ENCODE measurements at regions not wholly inside any gene's neighbourhood (a gene's known extent, or its start where the extent isn't known, plus 50 kb on each side); places are given as distances from the start of the nearest gene placed in this dataset.

- Mint-ChIP-seq H3K9me3 (peaks cover 9 to 12% of the 10 kb centered on the region in 2 donors), H3K4me1 (no peaks in the 10 kb centered on the region), H3K36me3 (peaks cover 7% of the 10 kb centered on the region), H3K27me3 (ENCODE audit: low read depth in 2 of 2) (no peaks in the 10 kb centered on the region), H3K4me3 (no peak overlapping the region), H3K27ac (no peak overlapping the region)
- TF ChIP-seq, protein P1, sequence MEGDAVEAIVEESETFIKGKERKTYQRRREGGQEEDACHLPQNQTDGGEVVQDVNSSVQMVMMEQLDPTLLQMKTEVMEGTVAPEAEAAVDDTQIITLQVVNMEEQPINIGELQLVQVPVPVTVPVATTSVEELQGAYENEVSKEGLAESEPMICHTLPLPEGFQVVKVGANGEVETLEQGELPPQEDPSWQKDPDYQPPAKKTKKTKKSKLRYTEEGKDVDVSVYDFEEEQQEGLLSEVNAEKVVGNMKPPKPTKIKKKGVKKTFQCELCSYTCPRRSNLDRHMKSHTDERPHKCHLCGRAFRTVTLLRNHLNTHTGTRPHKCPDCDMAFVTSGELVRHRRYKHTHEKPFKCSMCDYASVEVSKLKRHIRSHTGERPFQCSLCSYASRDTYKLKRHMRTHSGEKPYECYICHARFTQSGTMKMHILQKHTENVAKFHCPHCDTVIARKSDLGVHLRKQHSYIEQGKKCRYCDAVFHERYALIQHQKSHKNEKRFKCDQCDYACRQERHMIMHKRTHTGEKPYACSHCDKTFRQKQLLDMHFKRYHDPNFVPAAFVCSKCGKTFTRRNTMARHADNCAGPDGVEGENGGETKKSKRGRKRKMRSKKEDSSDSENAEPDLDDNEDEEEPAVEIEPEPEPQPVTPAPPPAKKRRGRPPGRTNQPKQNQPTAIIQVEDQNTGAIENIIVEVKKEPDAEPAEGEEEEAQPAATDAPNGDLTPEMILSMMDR (IDR thresholded peaks at IDR 0.05), result no peak
- Histone ChIP-seq H3K27me3 (ENCODE audit: control insufficient read depth, insufficient read depth, low read length) (no peaks in the 10 kb centered on the region), H3K9me3 (ENCODE audit: control insufficient read depth, insufficient read depth, low read length) (no peaks in the 10 kb centered on the region), H3K27ac (ENCODE audit: low read length) (no peak overlapping the region), H3K4me1 (ENCODE audit: control insufficient read depth, insufficient read depth, low read length) (no peaks in the 10 kb centered on the region), H3K4me3 (ENCODE audit: low read length) (no peak overlapping the region), H3K36me3 (ENCODE audit: control insufficient read depth, insufficient read depth, low read length) (no peaks in the 10 kb centered on the region)
- WGBS (ENCODE audit: insufficient coverage), result 64% methylated on average over 2 of the region's 3 CpGs
- no peak for DNase-seq
- ATAC-seq, result no peak
- intact Hi-C loops (cut with micrococcal nuclease), result no loop called here
These were observed 1271.6 kb downstream of the CDH12 start for GRCh38 chr5:21581508-21581907.

DNA sequence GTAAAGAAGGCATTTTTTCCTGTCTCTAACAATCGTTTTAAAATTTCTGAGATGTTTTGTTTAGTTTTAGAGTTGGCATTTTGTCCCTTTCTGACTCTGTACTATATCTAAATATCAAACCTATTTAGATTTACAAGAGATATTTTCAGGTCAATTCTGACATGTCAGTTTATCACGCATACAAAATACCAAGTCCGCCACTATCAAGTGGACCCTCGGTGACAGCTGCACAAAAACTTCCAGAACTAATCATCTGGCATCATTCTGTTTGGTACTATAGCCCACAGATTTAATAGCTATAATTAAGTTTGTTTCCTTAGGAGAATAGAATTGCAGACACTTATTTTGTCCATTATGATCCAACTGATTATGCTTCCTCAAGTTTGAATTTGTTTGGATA lies 1278.2 kb downstream of the CDH12 start:
- H3K36me3 ChIP-seq (ENCODE audit: control insufficient read depth, insufficient read depth, low read length), result no peaks in the 10 kb centered on the region
- intact Hi-C loops (cut with micrococcal nuclease), result no loop called here
- no peaks in the 10 kb centered on the region for H3K4me1 ChIP-seq (ENCODE audit: control insufficient read depth, insufficient read depth, low read length)
- H3K27me3 Mint-ChIP-seq (ENCODE audit: low read depth in 2 of 2), result no peaks in the 10 kb centered on the region
- no peaks in the 10 kb centered on the region for H3K4me1 Mint-ChIP-seq
- WGBS (ENCODE audit: insufficient coverage), result 96% methylated on average over 3 of the region's 4 CpGs
- no peaks in the 10 kb centered on the region for H3K9me3 ChIP-seq (ENCODE audit: control insufficient read depth, insufficient read depth, low read length)
- H3K27ac Mint-ChIP-seq, result no peak overlapping the region
- DNase-seq, result no peak
- no peak overlapping the region for H3K4me3 Mint-ChIP-seq
- H3K27ac ChIP-seq (ENCODE audit: low read length), result no peak overlapping the region
- H3K36me3 Mint-ChIP-seq, result no peaks in the 10 kb centered on the region
- peaks cover 2 to 4% of the 10 kb centered on the region in 2 donors for H3K9me3 Mint-ChIP-seq
- H3K27me3 ChIP-seq (ENCODE audit: control insufficient read depth, insufficient read depth, low read length), result no peaks in the 10 kb centered on the region
- no peak for ATAC-seq
- H3K4me3 ChIP-seq (ENCODE audit: low read length), result no peak overlapping the region
- TF ChIP-seq, protein P1 (IDR thresholded peaks at IDR 0.05), result no peak

- H3K27ac Mint-ChIP-seq, result no peak overlapping the region
- no CpG with 5 or more reads among the region's 4 CpGs for WGBS (ENCODE audit: insufficient coverage)
- DNase-seq, result no peak
- no peak overlapping the region for H3K4me3 ChIP-seq (ENCODE audit: low read length)
- no peaks in the 10 kb centered on the region for H3K36me3 Mint-ChIP-seq
- H3K4me3 Mint-ChIP-seq, result no peak overlapping the region
- H3K36me3 ChIP-seq (ENCODE audit: control insufficient read depth, insufficient read depth, low read length), result no peaks in the 10 kb centered on the region
- TF ChIP-seq, protein P1 (IDR thresholded peaks at IDR 0.05), result no peak
- no peaks in the 10 kb centered on the region for H3K4me1 Mint-ChIP-seq
- intact Hi-C loops (cut with micrococcal nuclease), result no loop called here
- no peaks in the 10 kb centered on the region for H3K9me3 ChIP-seq (ENCODE audit: control insufficient read depth, insufficient read depth, low read length)
- peaks cover under 1 to 4% of the 10 kb centered on the region in 2 donors for H3K9me3 Mint-ChIP-seq
- no peaks in the 10 kb centered on the region for H3K27me3 ChIP-seq (ENCODE audit: control insufficient read depth, insufficient read depth, low read length)
- H3K27me3 Mint-ChIP-seq (ENCODE audit: low read depth in 2 of 2), result no peaks in the 10 kb centered on the region
- ATAC-seq, result no peak
- no peaks in the 10 kb centered on the region for H3K4me1 ChIP-seq (ENCODE audit: control insufficient read depth, insufficient read depth, low read length)
- no peak overlapping the region for H3K27ac ChIP-seq (ENCODE audit: low read length)
These were observed 1278.7 kb downstream of the CDH12 start for GRCh38 chr5:21574438-21574837.

Data from natural killer cell (primary cell).